H9 (cell line): ENCODE measurements at regions not wholly inside any gene's neighbourhood (a gene's known extent, or its start where the extent isn't known, plus 50 kb on each side); places are given as distances from the start of the nearest gene placed in this dataset.

Experiments
- DNase-seq: peaks from one replicate; pipeline ENCODE4 v3.0.0-alpha.2; 2017
- H2AFZ ChIP-seq: one replicate; pipeline ENCODE4 v1.6.1; 2013; ENCODE audit warnings: mild to moderate bottlenecking, low read length, control low read depth, moderate library complexity
- H2AK5ac ChIP-seq: 2 replicates; pipeline ENCODE4 v1.6.1; 2013; ENCODE audit warnings: low read length, control low read depth, mixed read lengths; ENCODE audit not compliant: insufficient read length
- H2BK120ac ChIP-seq: one replicate; pipeline ENCODE4 v1.6.1; 2013; ENCODE audit warnings: low read depth, mild to moderate bottlenecking, low read length, control low read depth, inconsistent platforms; ENCODE audit not compliant: poor library complexity, severe bottlenecking
- H2BK12ac ChIP-seq: 2 replicates; pipeline ENCODE4 v1.6.1; 2013; ENCODE audit warnings: low read length, control low read depth, mixed read lengths, low read depth; ENCODE audit not compliant: insufficient read length
- H2BK15ac ChIP-seq: 2 replicates; pipeline ENCODE4 v1.6.1; 2013; ENCODE audit warnings: low read depth, low read length, control low read depth
- H2BK20ac ChIP-seq: one replicate; pipeline ENCODE4 v1.6.1; 2013; ENCODE audit warnings: low read depth, mild to moderate bottlenecking, low read length, control low read depth, inconsistent platforms; ENCODE audit not compliant: poor library complexity, severe bottlenecking
- H2BK5ac ChIP-seq: 2 replicates; pipeline ENCODE4 v1.6.1; 2013; ENCODE audit warnings: low read length, control low read depth, mixed read lengths; ENCODE audit not compliant: insufficient read length
- H3K14ac ChIP-seq: 2 replicates; pipeline ENCODE4 v1.6.1; 2013; ENCODE audit warnings: low read length, control low read depth; ENCODE audit not compliant: insufficient read depth
- H3K18ac ChIP-seq: 2 replicates; pipeline ENCODE4 v1.6.1; 2013; ENCODE audit warnings: low read depth, mild to moderate bottlenecking, mixed read lengths, low read length, control low read depth; ENCODE audit not compliant: insufficient read length
- H3K23ac ChIP-seq: 2 replicates; pipeline ENCODE4 v1.6.1; 2013; ENCODE audit warnings: low read length, control low read depth, mixed read lengths, low read depth; ENCODE audit not compliant: insufficient read length
- H3K23me2 ChIP-seq: 2 replicates; pipeline ENCODE4 v1.6.1; 2013; ENCODE audit warnings: low read depth, mild to moderate bottlenecking, mixed read lengths, low read length, control low read depth; ENCODE audit not compliant: insufficient read length, poor library complexity, severe bottlenecking
- H3K27ac ChIP-seq: 2 replicates; pipeline ENCODE4 v1.5.1; 2013; ENCODE audit warnings: low read length, control low read depth, mixed read lengths, low read depth; ENCODE audit not compliant: insufficient read length
- H3K27me3 ChIP-seq: 2 replicates; pipeline ENCODE4 v1.6.1; 2013; ENCODE audit warnings: low read length, control low read depth, inconsistent platforms; ENCODE audit not compliant: insufficient read depth
- H3K4ac ChIP-seq: 2 replicates; pipeline ENCODE4 v1.6.1; 2013; ENCODE audit warnings: low read depth, mild to moderate bottlenecking, control low read depth, inconsistent platforms, low read length, moderate library complexity
- H3K4me1 ChIP-seq: 2 replicates; pipeline ENCODE4 v1.6.1; 2013; ENCODE audit warnings: low read length, control low read depth, inconsistent platforms; ENCODE audit not compliant: insufficient read depth
- H3K4me2 ChIP-seq: 2 replicates; pipeline ENCODE4 v1.6.1; 2013; ENCODE audit warnings: low read length, control low read depth, mixed read lengths; ENCODE audit not compliant: insufficient read length, insufficient read depth
- H3K56ac ChIP-seq: 2 replicates; pipeline ENCODE4 v1.6.1; 2013; ENCODE audit warnings: low read depth, mild to moderate bottlenecking, mixed read lengths, low read length, control low read depth; ENCODE audit not compliant: insufficient read length
- H3K79me1 ChIP-seq: 2 replicates; pipeline ENCODE4 v1.6.1; 2013; ENCODE audit warnings: low read depth, mild to moderate bottlenecking, moderate library complexity, low read length, control low read depth, inconsistent platforms; ENCODE audit not compliant: insufficient read depth, poor library complexity, severe bottlenecking
- H3K79me2 ChIP-seq: 2 replicates; pipeline ENCODE4 v1.6.1; 2013; ENCODE audit warnings: low read length, control low read depth, inconsistent platforms; ENCODE audit not compliant: insufficient read depth
- H3K9ac ChIP-seq: 2 replicates; pipeline ENCODE4 v1.6.1; 2013; ENCODE audit warnings: low read length, control low read depth, mixed read lengths; ENCODE audit not compliant: insufficient read length; ENCODE audit errors: extremely low read depth
- H3K9me3 ChIP-seq: one replicate; pipeline ENCODE4 v1.6.1; 2013; ENCODE audit warnings: low read depth, low read length, inconsistent platforms; ENCODE audit not compliant: control insufficient read depth
- H3T11ph ChIP-seq: one replicate; pipeline ENCODE4 v1.6.1; 2013; ENCODE audit warnings: mild to moderate bottlenecking, low read length, control low read depth, inconsistent platforms
- H4K20me1 ChIP-seq: one replicate; pipeline ENCODE4 v1.6.1; 2013; ENCODE audit not compliant: control insufficient read depth, insufficient read length, insufficient read depth
- H4K5ac ChIP-seq: 2 replicates; pipeline ENCODE4 v1.6.1; 2013; ENCODE audit warnings: low read depth, mild to moderate bottlenecking, mixed read lengths, low read length, control low read depth; ENCODE audit not compliant: insufficient read length
- H4K8ac ChIP-seq: replicated peaks from 2 replicates; pipeline ENCODE4 v1.6.1; 2013; ENCODE audit warnings: low read length, control low read depth, mixed read lengths, low read depth; ENCODE audit not compliant: insufficient read length
- H4K91ac ChIP-seq: 2 replicates; pipeline ENCODE4 v1.6.1; 2013; ENCODE audit warnings: low read depth, mild to moderate bottlenecking, moderate library complexity, mixed read lengths, low read length, control low read depth; ENCODE audit not compliant: insufficient read length
- H3K27ac Mint-ChIP-seq, 3 experiments: 2 replicates in 2 of 3; 3 replicates in 1 of 3; pipeline ENCODE4 v1.8.0; 2020 to 2021; ENCODE audit warnings: mixed read lengths in 3 of 3, mild to moderate bottlenecking in 1 of 3, moderate library complexity in 1 of 3
- H3K27me3 Mint-ChIP-seq: 2 replicates; pipeline ENCODE4 v1.8.0; 2021; ENCODE audit warnings: low read depth, mild to moderate bottlenecking, moderate library complexity, mixed read lengths
- H3K36me3 Mint-ChIP-seq, 3 experiments: 2 replicates in 2 of 3; 3 replicates in 1 of 3; pipeline ENCODE4 v1.8.0; 2020 to 2021; ENCODE audit warnings: low read depth in 3 of 3, mixed read lengths in 3 of 3; ENCODE audit not compliant: insufficient read depth in 1 of 3
- H3K4me1 Mint-ChIP-seq, 2 experiments: 2 replicates each; pipeline ENCODE4 v1.8.0; 2020; ENCODE audit warnings: mixed read lengths in 2 of 2
- H3K4me3 Mint-ChIP-seq, 2 experiments: 2 replicates in 1 of 2; 3 replicates in 1 of 2; pipeline ENCODE4 v1.8.0; 2020 to 2021; ENCODE audit warnings: mild to moderate bottlenecking in 2 of 2, mixed read lengths in 2 of 2, moderate library complexity in 1 of 2
- H3K9me3 Mint-ChIP-seq, 2 experiments: 2 replicates in 1 of 2; 3 replicates in 1 of 2; pipeline ENCODE4 v1.8.0; 2020; ENCODE audit warnings: mild to moderate bottlenecking in 2 of 2, mixed read lengths in 2 of 2, moderate library complexity in 1 of 2
- CTCF ChIP-seq: fragments of 200-600 bp; sonication (generic); conservative IDR thresholded peaks from 3 replicates; pipeline ENCODE4 v1.8.0; 2021; ENCODE audit warnings: antibody characterized with exemption, mild to moderate bottlenecking
- WGBS: extraction: QIAGEN DNeasy Blood & Tissue Kit; methylation state at CpG from one replicate; pipeline ENCODE4 v1.1.7; 2013; ENCODE audit warnings: missing lambda C conversion rate, low lambda C conversion rate, mixed read lengths; ENCODE audit not compliant: insufficient read length; ENCODE audit errors: extremely low coverage; 5-methylcytosine and 5-hydroxymethylcytosine counted together

- Histone ChIP-seq H3K79me2 (no peaks in the 10 kb centered on the region), H3K18ac (no peak overlapping the region), H2AK5ac (no peak overlapping the region), H3T11ph (no peak overlapping the region), H2AFZ (no peak overlapping the region), H2BK20ac (no peak overlapping the region), H3K27ac (no peak overlapping the region), H3K9me3 (no peaks in the 10 kb centered on the region), H3K23me2 (no peaks in the 10 kb centered on the region), H3K23ac (no peak overlapping the region), H2BK15ac (no peak overlapping the region), H3K14ac (no peak overlapping the region), H3K9ac (no peak overlapping the region), H2BK12ac (no peak overlapping the region), H3K27me3 (no peaks in the 10 kb centered on the region), H4K20me1 (no peaks in the 10 kb centered on the region), H3K56ac (no peak overlapping the region), H3K4me1 (peaks cover 3% of the 10 kb centered on the region; the same call in 1 of the 2 replicates), H3K4ac (no peak overlapping the region), H2BK5ac (no peak overlapping the region), H4K8ac (no peak overlapping the region), H3K79me1 (no peaks in the 10 kb centered on the region), H4K91ac (no peak overlapping the region), H2BK120ac (no peak overlapping the region), H3K4me2 (no peak overlapping the region), H4K5ac (no peak overlapping the region)
- Mint-ChIP-seq H3K9me3 (peaks cover 11 to 14% of the 10 kb centered on the region in 2 experiments), H3K4me3 (no peak overlapping the region), H3K27me3 (peaks cover 49% of the 10 kb centered on the region), H3K4me1 (peaks cover 26% of the 10 kb centered on the region in 2 experiments), H3K36me3 (peaks cover 1 to 8% (median 4%) of the 10 kb centered on the region in 3 experiments; a peak in 5 of 7 replicates), H3K27ac (no peak overlapping the region)
- DNase-seq: no peak
- no CpG with 5 or more reads among the region's 2 CpGs for WGBS
- no peak for TF ChIP-seq CTCF
Observed at GRCh38 chr2:2775018-2775417, 443.9 kb upstream of the MYT1L start.
